Left ventricle myocardium superior (tissue), 1 donor: ENCODE measurements at regions not wholly inside any gene's neighbourhood (a gene's known extent, or its start where the extent isn't known, plus 50 kb on each side); places are given as distances from the start of the nearest gene placed in this dataset.

Experiments
- ATAC-seq: fragments of 200-7000 bp; cut with Tn5 transposase; one replicate; pipeline ENCODE4 v1.9.1; 2020; ENCODE audit warnings: mild to moderate bottlenecking, moderate library complexity
- DNase-seq: peaks from one replicate; pipeline ENCODE4 v3.0.0-alpha.2; 2020
- intact Hi-C: fragments of 100-400 bp; cut with micrococcal nuclease; formaldehyde crosslinking; loops from one replicate; pipeline ENCODE4 v1.11.0; 2022
- donor health status: DM: no; HTN: yes; CAD: no; lungs with severe emphysema.

DNA sequence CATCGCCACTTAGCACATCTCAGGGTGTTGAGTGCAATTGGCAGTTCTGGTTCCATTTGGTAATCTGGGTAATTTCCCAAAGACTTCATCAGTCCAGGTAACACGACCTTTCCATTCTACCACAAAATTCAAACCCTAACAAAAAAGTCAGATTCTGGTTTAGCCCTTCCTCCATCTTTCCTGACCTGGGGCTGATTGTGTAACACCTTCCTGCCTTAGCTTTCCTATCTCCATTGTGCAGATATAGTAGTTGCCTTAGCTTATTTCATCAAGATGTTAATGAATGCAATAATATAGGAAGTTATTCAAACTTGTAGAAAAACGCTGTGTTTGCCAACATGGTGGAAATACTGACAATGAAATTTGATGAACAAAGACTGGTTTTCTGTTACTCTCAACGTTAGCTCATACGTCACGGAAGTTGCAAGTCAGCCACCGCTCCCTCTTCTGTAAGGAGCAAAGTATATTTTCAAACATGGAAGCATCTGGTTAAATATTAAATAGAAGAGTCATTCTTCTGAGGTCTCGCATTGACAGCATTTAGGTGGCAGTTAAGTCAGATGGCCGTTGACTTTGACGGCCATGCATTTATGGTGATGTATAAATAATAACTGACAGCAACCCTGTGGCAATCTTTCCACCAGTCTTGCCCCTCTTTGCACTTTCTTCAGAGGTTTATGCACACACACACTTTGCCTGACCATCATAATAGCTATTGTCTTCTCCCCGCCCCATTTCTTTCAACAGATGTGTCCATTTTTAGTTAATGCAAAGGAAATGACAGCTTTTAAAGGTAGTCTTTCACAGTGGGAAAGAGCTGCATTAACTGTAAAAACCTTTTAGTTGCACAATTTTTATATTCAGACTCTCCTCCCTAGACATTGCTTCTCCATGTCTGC is 205.1 kb upstream of the BMPER start:
- intact Hi-C loops = no loop called here

DNA sequence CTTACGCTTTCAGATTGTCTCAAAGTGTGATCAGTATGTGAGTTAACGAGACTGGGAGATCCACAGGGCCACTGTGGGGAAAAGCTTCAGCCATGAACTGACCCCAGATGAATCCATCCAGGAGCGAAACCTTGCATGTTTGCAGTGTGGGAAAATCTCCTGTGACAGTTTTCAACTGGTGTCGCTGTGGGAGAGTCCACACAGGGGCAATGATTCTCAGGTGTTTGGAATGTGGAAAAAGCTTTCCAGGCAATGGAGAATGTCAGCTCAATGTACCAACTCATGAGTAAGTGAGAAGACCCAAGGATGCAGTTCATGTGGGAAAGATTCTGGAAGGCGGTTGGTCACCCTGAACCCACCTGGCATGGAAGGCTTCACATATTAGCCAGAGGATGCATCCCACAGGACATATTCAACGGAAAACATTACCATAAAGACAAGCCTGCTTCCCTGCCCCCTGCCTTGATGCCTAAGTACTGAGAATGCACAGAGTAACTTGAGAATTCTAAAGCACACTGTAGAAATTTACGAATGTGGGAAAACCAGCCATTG is 204.1 kb upstream of the BMPER start:
- DNase-seq (no peak), ATAC-seq (no peak)
- intact Hi-C loops = no loop called here

More for the DNA sequence above, 205.1 kb upstream of the BMPER start:
- DNase-seq (no peak), ATAC-seq (no peak)

DNA sequence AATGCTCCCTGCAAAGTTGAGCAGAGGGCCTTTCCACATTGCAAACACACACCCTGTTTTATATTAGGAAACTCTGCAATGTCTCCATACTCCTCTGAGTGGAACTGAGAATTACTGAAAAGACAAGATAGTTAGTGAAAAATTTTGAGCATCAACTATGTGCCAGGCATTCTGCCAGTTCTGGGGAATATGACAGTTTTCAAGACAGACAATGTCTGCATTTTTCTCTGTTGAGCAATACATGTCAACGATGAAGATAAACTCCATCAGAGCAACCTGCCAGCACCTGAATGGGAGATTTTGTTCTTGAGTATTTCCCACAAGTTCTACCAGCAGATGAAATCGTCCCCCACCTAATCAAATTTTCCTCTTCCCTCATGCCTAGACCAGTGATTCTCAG is 203.4 kb upstream of the BMPER start:
- ATAC-seq (no peak), DNase-seq (no peak)
- intact Hi-C loops = no loop called here

DNA sequence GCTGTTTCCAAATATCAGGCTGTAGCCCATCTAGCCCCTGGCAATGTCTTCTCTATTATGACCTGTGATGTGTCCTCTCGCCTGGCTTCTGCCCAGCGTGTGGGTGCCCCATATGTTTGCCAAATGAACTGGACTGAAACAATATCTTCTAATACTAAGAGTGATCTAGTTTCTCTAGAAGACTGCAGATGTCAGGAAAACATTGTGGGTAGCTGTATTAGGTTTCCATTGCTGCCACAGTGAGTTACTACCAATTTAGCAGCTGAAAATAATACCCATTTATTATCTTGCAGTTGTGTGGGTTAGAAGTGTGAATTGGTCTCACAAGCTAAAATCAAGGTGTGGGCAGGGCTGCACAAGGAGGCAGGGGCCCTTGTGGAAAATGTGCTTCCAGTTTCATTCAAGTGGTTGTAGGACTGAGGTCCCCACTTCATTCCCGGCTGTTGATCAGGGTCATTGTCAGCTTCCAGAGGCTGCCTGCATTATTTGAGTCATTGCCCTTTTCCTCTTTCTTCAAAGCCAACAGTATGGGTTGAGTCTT is 202.8 kb upstream of the BMPER start:
- intact Hi-C loops = no loop called here
- no peak for ATAC-seq
- DNase-seq = no peak

DNA sequence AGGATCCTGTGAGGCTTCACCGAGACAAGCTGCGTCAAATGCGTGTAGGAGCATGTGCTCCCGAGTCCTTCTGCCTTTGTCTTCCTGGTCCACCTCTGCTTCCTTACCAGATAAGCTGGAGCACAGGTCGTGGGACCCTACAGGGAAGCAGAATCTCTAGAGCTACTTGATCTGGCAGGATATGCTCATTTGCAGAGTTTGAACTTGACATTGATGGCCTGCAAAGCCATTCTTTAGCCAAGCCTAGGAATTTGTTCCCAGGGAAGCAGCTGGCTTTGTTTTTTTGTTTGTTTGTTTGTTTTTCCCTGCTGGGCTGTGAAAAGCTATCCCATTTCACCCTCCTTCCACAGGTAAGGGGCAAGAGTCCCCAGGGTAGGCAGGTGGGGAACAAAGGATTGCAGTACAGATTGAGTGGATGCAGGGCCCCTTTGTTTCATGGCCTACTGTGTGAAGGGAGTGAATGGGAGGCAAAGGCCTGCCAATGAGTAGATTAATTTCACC is 200.0 kb upstream of the BMPER start:
- no peak for DNase-seq
- no peak for ATAC-seq
- intact Hi-C loops = no loop called here

DNA sequence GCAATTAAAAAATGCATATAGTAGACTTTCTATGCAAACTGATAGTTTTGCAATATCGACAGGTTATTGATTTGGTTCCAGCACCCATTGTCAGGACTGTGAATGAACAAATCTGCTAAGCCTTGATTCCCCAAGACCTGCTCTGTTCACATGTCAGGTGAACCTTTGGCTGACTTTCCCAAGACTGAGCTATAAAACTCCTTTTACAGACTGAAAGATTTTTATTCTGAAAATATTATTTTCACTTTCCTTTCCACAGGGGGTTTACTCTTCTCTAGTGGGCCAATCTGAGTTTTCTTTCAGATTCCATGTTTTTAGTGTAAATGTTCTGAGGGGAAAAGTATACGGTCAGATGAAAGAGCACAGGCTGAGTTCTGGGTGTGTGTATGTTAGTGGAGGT is 199.2 kb upstream of the BMPER start:
- intact Hi-C loops = no loop called here

DNA sequence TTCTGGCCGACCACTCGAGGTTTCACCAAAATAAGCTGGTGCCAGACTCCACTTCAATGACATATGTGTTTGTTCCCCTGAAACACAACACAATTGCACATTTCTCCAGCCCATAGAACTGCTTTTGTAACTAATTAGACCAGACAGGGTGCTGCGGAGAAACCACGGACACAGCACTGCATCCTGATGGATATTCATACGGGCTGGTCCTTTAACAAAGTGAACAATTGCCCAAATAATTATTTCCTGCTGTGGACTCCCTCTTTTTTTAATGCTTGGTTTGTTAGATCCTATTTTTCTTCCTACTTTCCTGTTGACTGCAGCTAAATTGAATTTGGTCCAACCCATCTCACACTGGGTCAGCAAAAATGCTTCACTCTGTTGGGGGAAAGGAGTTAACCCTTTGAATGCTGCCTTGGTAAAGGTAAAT is 198.6 kb upstream of the BMPER start:
- intact Hi-C loops = no loop called here
- ATAC-seq (no peak), DNase-seq (no peak)

More for the DNA sequence above, 199.2 kb upstream of the BMPER start:
- no peak for ATAC-seq
- DNase-seq = no peak

DNA sequence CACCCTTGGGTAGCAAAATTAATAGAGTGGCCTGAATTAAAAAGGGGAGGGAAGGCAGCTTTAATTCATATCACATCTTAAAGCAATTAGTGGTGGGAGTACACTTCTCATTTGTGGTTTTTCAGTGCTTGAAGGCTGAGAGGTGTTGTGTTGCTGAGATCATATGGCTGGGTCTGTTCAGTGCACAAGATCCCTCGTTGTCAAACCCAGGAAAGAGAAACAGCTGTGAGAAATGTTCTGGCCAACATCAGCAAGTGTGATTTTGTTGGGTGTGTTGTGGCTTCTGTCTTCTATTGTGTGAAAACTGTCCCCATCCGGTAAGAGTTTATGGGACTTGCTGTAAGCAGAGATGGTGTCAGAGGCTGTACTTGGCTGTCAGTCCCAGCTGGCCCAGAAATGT is 197.9 kb upstream of the BMPER start:
- intact Hi-C loops = no loop called here
- ATAC-seq (peak; percentile 34), DNase-seq (no peak)

DNA sequence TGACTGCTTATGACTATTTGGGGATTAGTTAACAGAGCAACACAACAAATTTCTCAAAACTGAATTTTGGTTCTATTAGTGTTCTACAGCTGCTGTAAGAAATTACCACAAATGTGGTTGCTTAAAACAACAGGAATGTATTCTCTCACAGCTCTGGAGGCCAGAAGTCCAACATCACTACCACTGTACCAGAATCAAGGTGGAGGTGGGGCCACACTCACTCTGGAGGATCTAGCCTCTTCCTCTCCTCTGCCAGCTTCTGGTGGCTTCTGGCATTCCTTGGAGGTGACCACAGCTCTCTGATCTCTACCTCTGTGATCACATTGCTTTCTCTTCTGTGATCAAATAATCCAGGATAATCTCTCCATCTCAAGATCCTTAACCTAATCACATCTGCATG is 194.7 kb upstream of the BMPER start:
- no peak for DNase-seq
- intact Hi-C loops = no loop called here
- no peak for ATAC-seq

DNA sequence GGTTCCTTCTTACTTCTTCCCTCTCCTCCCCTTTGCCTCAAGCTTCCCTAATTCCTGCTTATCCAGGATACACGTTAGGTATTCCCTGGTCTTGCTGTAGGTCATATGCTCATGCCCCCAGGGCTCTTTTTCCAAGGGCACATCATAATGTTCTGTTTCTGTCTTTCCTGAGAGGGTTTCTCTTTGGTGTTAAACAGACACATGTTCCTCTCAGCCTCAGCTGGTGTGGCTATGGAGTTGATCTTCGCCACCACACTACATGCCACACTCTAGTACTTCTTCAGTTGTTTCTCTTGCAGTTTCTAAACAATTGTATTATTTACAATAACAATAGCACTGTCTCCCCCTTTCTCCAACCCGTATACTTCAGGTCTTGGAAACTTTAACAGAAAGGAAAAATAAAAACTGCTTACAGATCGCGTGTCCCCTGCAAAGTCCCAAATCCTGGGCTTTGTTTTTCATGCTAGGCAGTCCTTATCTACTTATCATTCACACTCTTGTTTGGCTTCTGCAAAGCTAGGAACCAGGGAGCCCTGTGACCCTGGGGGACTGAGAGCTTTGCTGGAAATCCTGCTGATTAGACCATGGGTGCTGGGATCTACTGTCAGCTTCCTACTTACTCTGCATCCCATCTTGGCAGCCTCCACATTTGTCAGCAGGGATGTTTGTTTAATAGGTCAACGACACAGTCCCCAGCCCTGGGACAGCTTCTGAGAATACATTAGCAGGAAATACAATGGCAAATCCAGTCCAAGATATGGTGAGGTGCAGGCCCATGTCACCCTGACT is 193.9 kb upstream of the BMPER start:
- no peak for DNase-seq
- intact Hi-C loops = no loop called here
- ATAC-seq = no peak

DNA sequence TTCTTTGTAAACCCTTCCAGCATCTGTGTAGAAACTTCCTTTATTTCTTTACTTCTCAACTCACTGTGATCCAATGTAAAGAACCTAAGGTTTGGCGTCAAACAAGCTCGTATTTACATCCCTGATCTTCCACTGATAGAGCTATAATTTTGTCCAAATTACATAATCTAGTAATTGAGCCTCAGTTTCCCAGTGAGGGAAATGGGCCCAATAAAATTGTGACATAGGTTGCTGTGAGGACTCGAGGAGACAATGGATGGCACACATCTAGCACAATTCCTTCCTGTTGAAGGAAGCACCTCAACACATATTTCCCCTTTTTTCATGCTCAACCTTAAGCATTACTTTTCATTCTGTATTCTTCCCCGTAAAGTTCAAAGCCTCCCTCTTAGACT is 193.3 kb upstream of the BMPER start:
- intact Hi-C loops = no loop called here
- ATAC-seq (no peak), DNase-seq (no peak)

DNA sequence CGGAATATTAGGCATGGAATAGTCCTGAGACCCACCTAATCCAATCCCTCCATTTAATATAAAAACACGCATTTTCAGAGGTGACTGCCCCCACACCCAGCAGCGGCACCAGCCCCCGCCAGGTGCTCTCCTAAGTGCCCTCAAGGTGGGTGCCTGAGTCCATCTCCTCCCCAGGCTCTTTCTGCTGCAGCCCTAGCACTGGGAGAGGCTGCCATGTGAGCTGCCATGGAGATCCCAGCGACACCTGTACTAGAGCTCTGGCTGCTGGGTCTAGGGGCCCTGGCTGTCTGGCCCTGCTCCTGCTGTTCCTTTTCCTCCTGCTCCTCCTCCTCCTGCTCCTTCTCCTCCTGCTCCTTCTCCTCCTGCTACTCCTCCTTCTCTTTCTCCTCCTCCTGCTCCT is 191.1 kb upstream of the BMPER start:
- intact Hi-C loops = no loop called here
- DNase-seq (no peak), ATAC-seq (no peak)

DNA sequence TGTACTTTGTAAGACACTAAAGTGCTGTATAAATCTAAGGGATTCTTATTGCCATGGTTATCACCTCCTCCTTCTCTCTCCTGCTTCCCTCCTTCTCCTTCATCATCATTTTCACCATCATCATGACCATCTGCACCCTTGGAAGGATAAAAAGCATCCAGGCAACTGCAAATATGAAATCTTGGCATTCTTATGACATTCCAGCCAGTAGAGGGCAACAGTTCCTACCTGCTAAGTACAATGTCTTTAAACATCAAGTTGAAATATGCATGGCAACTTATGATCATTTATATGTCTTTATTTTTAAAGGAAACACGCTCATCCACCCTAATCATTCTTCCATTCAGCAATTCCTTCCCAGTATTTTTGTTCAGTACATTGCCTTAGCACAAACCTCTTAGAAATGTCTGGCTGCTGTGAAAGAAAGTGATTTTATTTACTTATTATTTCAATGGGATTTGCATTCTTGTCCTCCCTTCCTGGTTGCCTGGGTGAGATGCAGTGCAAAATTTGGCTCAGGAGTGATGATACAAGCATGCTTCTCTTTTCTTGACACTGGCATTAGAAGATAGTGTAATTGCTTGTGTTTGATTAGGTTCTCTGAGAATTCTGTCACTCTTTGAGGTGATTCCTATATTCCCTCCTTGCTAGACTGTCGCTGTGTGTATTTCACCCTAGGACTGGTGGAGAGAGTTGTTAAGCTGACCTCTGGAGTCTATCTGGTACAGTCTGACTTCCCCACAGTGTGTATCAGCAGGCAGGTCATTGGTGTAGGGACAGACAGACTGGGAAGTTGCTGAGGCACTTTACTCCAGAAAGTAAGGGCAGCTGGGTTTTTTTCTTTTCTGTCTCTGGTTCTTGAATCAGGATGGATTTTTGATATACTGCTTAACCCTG is 188.5 kb upstream of the BMPER start:
- intact Hi-C loops = no loop called here
- DNase-seq (no peak), ATAC-seq (no peak)

DNA sequence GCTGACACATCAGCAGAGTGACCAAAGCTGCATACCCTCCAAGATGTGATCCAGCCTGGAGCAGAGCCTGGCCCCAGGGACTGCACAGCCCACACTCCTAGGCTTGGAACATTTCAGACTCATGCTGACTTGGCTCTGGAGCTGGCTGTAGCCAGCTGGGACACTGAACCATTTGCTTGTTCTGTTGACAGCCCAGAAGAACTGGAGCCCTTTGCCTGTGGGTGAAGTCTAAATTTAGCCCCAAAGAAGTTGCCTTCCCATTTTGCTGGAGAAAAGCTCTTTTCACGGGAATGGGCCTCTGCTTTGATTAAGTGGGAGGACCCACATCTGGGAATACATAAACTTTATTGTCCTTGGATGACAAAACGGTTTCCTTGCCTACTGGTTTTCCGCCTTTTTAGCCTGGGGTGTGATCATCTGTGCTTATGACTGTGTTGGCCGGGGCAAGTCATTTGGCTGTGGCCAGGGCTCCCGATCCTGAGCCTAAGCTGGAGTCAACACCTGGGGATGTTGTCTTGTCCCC is 186.2 kb upstream of the BMPER start:
- DNase-seq (peak; percentile 77), ATAC-seq (peak; percentile 98)
- intact Hi-C loops = no loop called here

DNA sequence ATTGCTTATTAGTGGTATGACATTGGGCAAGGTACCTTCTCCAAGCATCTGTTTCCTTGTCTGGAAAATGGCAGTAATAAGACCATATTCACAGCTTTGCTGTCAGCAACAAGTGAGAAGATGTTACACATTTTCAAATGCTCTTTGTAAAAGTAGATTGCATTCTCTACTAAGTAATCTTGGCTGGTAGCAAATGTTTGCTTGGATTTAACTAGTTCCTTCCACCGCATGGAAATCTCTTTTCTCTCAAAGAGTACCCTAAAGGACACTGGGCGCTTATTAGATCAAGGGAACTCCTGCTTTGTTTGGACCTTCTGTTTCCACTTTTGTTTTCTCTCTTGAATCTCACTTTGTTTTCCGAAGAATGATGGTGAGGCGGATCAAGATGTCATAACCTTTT is 185.2 kb upstream of the BMPER start:
- DNase-seq (no peak), ATAC-seq (no peak)
- intact Hi-C loops = no loop called here

DNA sequence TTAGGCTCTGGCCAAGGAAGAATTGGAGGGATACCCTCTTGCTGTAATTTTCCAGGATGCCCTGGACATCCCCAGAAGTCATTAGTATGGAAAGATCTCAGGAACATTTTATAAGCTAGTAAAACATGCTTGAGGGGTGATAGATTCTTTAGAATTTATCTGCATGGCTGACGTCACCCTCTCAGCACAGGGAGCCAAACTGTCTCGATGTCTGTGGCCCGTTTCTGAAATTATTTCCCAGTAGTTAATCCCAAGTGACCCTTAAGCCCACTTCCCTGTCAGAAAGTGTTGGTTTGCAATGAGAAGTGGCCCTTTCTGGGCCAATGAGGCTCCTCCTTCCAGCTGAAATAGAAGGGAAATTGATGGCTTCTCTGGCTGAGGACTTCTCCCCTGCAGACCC is 184.5 kb upstream of the BMPER start:
- ATAC-seq (no peak), DNase-seq (no peak)
- intact Hi-C loops = no loop called here

DNA sequence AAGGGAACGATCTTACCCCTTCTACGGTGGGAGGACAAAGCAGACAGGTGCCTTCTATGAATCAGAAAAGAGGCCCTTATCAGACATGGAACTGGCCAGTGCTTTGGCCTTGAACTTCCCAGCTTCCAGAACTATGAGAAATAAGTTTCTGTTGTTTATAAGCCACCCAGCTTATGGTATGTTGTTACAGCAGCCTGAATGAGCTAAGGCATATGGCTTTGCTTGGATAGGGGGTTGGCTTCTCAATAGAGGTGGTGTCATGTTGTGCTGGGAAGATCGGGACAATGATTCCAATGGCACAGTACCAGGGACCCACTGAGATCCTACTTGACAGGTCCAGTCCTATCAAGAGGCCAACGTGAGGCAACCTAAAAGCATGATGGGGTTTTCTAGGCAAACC is 183.4 kb upstream of the BMPER start:
- DNase-seq (no peak), ATAC-seq (no peak)
- intact Hi-C loops = no loop called here

DNA sequence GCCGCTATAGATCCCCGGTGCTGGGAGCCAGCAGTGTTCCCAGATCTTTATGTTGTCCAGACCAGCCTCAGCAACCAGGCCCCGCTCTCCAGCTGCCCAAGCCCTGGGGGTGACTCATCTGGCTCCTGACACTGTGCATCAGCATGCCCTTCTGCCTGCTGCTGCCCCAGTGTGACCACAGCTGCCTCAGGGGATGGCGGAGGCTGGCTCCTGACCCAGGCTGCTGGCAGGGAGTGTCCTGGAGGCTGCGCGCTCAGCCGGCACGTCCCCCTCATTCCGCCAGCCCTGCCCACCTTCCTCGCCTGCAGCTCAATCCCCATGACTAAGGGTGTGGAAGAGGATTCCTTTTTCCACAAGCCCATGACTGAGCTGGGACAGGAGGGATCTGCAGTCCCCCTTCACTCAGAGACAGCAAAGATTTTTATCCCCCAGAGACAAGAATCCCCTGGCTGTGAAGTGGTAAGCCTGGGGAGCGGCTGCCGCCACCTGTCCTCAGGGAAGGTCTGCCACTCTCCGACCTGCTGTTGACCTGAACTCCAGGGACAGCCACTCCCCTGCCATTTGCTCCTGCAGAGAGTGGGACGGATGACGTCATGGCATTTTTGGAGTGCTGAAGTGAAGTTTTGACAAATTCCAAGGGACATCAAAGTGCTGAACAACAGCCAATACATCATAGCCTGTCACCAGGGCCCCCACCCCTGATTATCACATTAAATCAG is 182.8 kb upstream of the BMPER start:
- ATAC-seq = no peak
- intact Hi-C loops = no loop called here

More for the DNA sequence above, 182.8 kb upstream of the BMPER start:
- DNase-seq = no peak
